Fibroblast of lung (primary cell): ENCODE measurements at regions not wholly inside any gene's neighbourhood (a gene's known extent, or its start where the extent isn't known, plus 50 kb on each side); places are given as distances from the start of the nearest gene placed in this dataset.
A peak's percentile ranks its signal among the peaks of the same experiment; 100 is the strongest.

ENCODE experiments used
- DNase-seq, 2 donors: peaks; one replicate each; pipeline versions ENCODE4 v3.0.0 to v3.0.0-alpha.2; 2010; ENCODE audit warnings: low read depth in 2 of 2
- H2AFZ ChIP-seq: 2 replicates; pipeline ENCODE4 v1.5.1; 2012; ENCODE audit warnings: low read length, control low read depth, inconsistent platforms
- H3K27ac ChIP-seq: 2 replicates; pipeline ENCODE4 v1.5.1; 2011; ENCODE audit warnings: low read length, control low read depth; ENCODE audit not compliant: insufficient read depth
- H3K27me3 ChIP-seq: 2 replicates; pipeline ENCODE4 v1.5.1; 2011; ENCODE audit warnings: mild to moderate bottlenecking, low read length; ENCODE audit not compliant: control insufficient read depth, insufficient read depth
- H3K36me3 ChIP-seq: 2 replicates; pipeline ENCODE4 v1.5.1; 2011; ENCODE audit warnings: low read length; ENCODE audit not compliant: control insufficient read depth, insufficient read depth
- H3K4me1 ChIP-seq: 2 replicates; pipeline ENCODE4 v1.5.1; 2011; ENCODE audit warnings: low read length; ENCODE audit not compliant: control insufficient read depth, insufficient read depth; ENCODE audit errors: extremely low read depth
- H3K4me2 ChIP-seq: 2 replicates; pipeline ENCODE4 v1.5.1; 2011; ENCODE audit warnings: low read length, control low read depth; ENCODE audit not compliant: insufficient read depth; ENCODE audit errors: extremely low read depth
- H3K4me3 ChIP-seq, 4 experiments: fragments of 200-600 bp in 1 of 4; sonication (generic) in 1 of 4; replicated peaks in 1 of 4; 2 replicates each; pipeline ENCODE4 v1.5.1; 2011 to 2016; ENCODE audit warnings: low read length in 4 of 4, low read depth in 3 of 4, mild to moderate bottlenecking in 3 of 4, control low read depth in 2 of 4, inconsistent platforms in 1 of 4, mixed read lengths in 1 of 4; ENCODE audit not compliant: insufficient read depth in 1 of 4; ENCODE audit errors: control extremely low read depth in 1 of 4
- H3K79me2 ChIP-seq: 2 replicates; pipeline ENCODE4 v1.5.1; 2012; ENCODE audit warnings: mild to moderate bottlenecking, low read length, inconsistent platforms; ENCODE audit not compliant: control insufficient read depth, insufficient read depth
- H3K9ac ChIP-seq: 2 replicates; pipeline ENCODE4 v1.5.1; 2011; ENCODE audit warnings: mild to moderate bottlenecking, low read length, control low read depth; ENCODE audit not compliant: insufficient read depth
- H3K9me3 ChIP-seq: 2 replicates; pipeline ENCODE4 v1.5.1; 2012; ENCODE audit warnings: low read depth, low read length; ENCODE audit not compliant: control insufficient read depth, insufficient read depth
- H4K20me1 ChIP-seq: 2 replicates; pipeline ENCODE4 v1.5.1; 2011; ENCODE audit warnings: low read length; ENCODE audit not compliant: control insufficient read depth, insufficient read depth; ENCODE audit errors: extremely low read depth
- CTCF ChIP-seq, 2 donors: IDR thresholded peaks in 1 of 2; conservative IDR thresholded peaks in 1 of 2; 1 replicate in 1 of 2; 2 replicates in 1 of 2; pipeline ENCODE4 v1.5.1; 2011 to 2012; ENCODE audit warnings: low read length in 2 of 2, control low read depth in 1 of 2, inconsistent platforms in 1 of 2, low read depth in 1 of 2, mild to moderate bottlenecking in 1 of 2
- EZH2 ChIP-seq: IDR thresholded peaks from 2 replicates; pipeline ENCODE4 v1.5.1; 2012; ENCODE audit warnings: low read length, control low read depth, mild to moderate bottlenecking; ENCODE audit errors: missing control alignments

GRCh38 chr14:25833341-25834126, 764.3 kb downstream of the NOVA1 start:
- Histone ChIP-seq H3K9ac (no peak overlapping the region), H3K79me2 (no peaks in the 10 kb centered on the region), H3K4me1 (no peaks in the 10 kb centered on the region), H3K9me3 (no peaks in the 10 kb centered on the region), H3K27ac (no peak overlapping the region), H2AFZ (no peak overlapping the region), H3K27me3 (no peaks in the 10 kb centered on the region), H4K20me1 (no peaks in the 10 kb centered on the region), H3K4me3 (no peak overlapping the region), H3K36me3 (no peaks in the 10 kb centered on the region), H3K4me2 (no peak overlapping the region)
- TF ChIP-seq EZH2 (no peak), CTCF (conservative IDR thresholded peaks at IDR 0.05 in 1 of 2, IDR thresholded peaks at IDR 0.05 in 1 of 2; ENCODE audit: low read depth in 1 of 2, low read length in 2 of 2) (peak in 1 of 2 donors; percentile 49)
- DNase-seq, result peak; percentile 13 to 42

- peak in 1 of 2 donors; percentile 2 for DNase-seq
These were observed 765.2 kb downstream of the NOVA1 start for GRCh38 chr14:25832585-25832984.

DNA sequence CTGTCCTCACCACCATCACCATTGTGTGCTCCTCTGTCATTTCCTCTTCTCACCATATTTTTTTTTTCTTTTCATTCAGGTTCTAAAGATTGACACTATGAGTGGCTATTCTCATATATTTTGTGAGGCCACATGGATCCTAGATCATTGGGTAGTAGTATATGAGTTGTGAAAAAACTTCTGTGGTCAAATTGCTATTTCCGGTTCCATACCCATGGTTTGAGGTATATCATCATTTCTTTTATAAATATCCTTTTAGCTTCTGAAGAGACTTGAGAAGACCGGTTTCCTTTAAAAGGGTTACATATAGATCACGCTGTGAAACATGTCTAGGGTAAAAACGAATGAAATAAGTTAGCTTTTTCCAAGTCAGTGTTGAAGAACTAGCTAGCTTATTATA, 769.3 kb downstream of the NOVA1 start:
- Histone ChIP-seq H3K4me1 (no peaks in the 10 kb centered on the region), H3K9me3 (no peaks in the 10 kb centered on the region), H3K4me3 (no peak overlapping the region), H3K36me3 (no peaks in the 10 kb centered on the region), H4K20me1 (no peaks in the 10 kb centered on the region), H2AFZ (no peak overlapping the region), H3K27ac (no peak overlapping the region), H3K9ac (no peak overlapping the region), H3K4me2 (no peak overlapping the region), H3K27me3 (no peaks in the 10 kb centered on the region), H3K79me2 (no peaks in the 10 kb centered on the region)
- TF ChIP-seq EZH2 (no peak), CTCF (conservative IDR thresholded peaks at IDR 0.05 in 1 of 2, IDR thresholded peaks at IDR 0.05 in 1 of 2; ENCODE audit: low read depth in 1 of 2, low read length in 2 of 2) (no peak)
- no peak for DNase-seq

More at GRCh38 chr14:25832585-25832984, 765.2 kb downstream of the NOVA1 start:
- H3K9ac ChIP-seq, result no peak overlapping the region
- H3K4me1 ChIP-seq, result no peaks in the 10 kb centered on the region
- no peaks in the 10 kb centered on the region for H3K79me2 ChIP-seq
- no peaks in the 10 kb centered on the region for H3K9me3 ChIP-seq
- H4K20me1 ChIP-seq, result no peaks in the 10 kb centered on the region
- H2AFZ ChIP-seq, result no peak overlapping the region
- no peak overlapping the region for H3K27ac ChIP-seq
- H3K4me3 ChIP-seq, result no peak overlapping the region
- no peak overlapping the region for H3K4me2 ChIP-seq
- TF ChIP-seq EZH2 (no peak), CTCF (conservative IDR thresholded peaks at IDR 0.05 in 1 of 2, IDR thresholded peaks at IDR 0.05 in 1 of 2; ENCODE audit: low read depth in 1 of 2, low read length in 2 of 2) (no peak)
- no peaks in the 10 kb centered on the region for H3K27me3 ChIP-seq
- no peaks in the 10 kb centered on the region for H3K36me3 ChIP-seq
